ENCODE measurements at regions not wholly inside any gene's neighbourhood (a gene's known extent, or its start where the extent isn't known, plus 50 kb on each side); places are given as distances from the start of the nearest gene placed in this dataset.

DNA sequence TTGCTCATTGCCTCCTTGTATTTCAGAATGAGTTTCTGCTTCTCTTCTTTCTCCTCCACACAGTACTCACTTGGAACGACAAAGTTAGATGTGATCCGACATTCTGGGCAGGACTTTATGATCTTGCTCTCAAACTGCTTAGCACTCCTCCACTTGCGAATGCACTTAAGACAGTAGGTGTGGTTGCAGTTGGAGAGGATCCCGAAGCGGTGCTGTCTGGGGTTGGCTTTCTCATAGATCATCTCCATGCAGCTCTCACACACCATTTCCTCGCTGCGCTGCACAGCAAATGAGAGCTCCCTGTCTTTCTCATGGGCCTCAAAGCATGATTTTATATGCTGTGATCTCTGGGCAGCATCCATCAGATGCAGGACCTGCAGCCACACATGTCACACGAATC, 245.7 kb downstream of the C12orf50 start:
- DNase-seq: no peak

DNA sequence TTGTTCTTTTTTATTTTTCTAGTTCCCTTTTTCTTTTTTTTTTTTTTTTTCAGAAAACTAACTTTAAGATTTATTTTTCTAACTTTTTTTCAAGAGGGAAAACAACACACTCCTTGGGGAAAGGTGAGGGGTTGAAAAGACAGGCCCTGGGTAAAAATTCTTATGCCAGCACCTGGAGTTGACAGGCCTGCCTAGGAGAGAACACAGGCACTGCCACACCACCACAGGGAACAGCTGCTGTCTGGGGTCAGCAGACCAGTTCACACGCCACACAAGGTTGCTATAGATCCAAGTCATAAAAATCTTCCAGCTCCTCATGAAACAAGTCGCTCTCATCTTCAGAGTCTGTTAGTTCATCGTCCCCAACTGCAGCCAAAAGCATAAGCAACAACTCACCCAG, 246.4 kb downstream of the C12orf50 start:
- DNase-seq: no peak

DNA sequence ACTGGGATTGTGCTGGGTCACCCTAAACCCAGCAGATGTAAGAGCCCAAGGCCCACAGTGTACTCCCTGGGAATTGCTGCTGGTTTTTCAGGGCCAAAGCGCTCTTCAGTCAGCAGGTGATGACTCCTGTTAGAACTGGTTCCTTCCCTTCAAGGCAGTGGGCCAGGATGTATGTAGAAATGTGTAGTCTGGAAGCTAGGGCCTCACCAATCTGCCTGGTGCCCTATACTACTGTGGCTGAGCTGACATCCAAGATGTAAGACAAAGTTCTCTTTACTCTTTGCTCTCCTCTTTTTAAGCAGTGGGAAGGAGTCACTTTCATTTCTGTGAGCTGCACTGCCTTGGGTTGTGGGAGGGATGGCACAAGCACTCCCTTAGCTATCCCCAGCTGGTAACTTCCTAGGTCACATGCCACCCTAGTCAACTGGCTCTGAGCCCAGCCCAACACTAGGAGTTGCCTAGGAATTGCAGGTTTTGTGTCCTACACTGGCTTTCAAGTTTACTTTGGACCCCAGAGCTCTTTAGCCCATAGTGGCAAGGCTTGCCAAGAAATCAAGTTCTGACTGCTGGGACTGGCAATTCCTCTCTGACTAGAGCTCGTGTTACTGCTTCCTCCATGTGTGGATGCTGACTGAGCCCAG, 249.2 kb downstream of the C12orf50 start:
- no peak for DNase-seq

DNA sequence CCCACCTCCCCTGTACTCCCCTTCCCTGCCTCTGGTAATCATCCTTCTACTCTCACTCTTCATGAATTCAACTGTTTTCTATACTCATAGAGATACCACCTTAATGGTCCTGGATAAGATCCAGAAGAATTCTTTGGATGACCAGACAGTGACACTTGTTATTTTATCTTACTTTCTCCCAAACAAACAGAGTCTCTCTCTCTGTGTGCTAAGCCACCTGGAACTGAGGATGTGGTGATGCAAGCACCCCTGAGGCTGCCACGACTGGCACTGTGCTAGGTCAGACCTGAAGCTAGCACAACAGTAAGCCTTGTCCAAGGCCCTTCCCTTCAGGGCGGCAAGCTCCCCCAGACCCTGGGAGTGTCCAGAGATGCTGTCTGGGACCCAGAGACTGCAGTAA, 250.2 kb downstream of the C12orf50 start:
- no peak for DNase-seq

DNA sequence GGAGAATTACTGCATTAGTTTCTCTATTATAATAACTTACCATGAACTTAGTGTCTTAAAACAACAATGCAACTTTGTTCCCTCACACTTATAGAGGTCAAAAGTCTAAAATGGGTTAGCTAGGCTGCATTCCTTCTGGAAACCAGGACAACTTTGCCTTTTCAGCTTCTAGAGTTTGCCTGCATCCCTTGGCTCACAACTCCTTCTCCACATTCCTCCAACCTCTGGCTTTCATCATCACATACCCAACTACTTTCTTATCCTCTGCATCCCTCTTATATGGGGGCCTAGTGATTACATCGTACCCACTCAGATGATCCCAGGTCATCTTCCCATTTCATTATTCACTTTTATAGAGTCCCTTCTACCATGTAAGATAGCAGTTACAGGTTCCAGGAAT, 251.1 kb downstream of the C12orf50 start:
- no peak for DNase-seq

DNA sequence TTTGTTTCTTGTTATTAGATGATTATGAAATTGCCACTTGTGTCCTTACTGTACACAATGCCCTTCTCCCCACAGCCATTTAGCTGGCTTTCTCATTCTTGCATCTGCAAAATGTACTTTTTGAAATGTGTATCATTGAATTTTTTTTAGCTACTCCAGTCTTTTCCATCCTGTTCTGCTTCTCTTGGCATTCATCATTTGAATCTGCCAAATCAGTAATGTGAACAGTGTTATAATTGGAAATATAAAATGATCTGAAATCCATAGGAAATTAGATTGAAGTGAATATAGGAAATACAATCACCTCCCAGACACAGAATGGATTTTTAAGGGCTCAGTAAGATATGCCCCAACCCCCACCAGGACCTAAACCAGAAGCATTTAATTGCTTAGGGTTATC, 253.4 kb downstream of the C12orf50 start:
- DNase-seq: no peak

DNA sequence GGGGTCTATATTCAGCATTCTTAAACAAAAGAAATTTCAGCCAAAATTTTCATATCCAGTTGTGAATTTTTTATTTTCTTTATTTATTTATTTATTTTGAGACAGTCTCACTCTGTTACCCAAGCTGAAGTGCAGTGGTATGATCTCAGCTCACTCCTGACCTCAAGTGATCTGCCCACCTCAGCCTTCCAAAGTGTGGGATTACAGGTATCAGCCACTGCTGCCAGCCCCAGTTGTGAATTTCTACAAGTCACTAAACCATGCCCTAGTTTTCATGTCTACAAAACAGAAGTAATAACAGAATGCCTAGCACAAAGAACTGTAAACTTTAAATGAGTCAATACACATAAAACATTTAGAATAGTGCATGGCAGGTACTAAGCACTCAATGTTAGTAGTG, 254.2 kb downstream of the C12orf50 start:
- no peak for DNase-seq

DNA sequence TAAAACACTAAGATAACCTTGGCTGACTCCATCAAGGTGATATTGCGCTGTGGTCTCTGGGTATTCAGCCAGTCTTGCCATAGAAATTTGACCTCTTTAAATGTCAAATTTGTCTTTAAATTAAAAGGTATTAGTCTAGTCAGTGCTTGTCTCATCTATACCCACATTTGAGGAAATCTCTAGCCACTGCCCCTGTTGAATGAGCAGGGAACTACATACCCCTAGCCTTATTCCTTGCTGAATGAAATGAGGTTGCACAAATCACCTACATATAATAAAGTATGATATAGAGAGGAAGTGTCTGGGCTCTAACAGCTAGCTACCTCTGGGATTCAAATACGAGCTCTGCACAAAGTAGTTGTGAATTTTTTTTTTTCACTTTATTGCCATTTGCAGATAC, 256.8 kb downstream of the C12orf50 start:
- DNase-seq: no peak

DNA sequence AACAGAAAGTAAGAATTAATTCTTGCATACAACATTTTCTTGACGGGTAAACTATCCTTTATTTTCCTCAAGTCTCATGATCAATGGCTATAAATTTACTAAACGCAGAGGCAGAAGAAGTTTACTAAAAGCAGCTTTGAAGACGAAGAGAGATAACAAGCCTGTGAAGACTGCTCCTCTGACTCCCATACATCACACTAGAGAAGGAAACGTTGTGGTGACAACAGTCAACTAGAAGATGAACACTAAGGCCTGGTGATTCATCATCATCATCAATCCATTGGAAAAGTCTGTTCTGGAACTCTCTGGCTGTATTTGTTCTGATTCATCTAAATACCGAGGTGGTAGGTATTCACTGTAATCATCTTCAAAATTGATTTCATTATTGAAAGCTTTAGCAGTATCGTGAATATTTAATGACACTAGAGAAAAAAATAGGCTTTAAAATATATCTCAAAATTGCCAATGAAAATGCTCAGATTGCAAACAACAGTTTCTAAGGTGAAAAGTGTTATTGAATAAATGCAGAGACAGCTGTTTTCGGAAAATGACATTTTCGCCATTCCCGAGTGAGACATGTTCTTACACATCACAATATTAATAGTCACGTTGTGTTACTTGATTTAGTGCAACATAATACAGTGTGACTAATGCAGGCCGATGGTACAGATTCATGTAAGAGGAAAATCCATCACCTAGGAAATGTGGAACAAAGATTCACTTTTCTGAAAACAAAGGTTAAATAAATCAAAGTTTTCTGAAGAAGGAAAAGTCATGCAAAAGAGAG, 260.5 kb downstream of the C12orf50 start:
- DNase-seq: no peak

DNA sequence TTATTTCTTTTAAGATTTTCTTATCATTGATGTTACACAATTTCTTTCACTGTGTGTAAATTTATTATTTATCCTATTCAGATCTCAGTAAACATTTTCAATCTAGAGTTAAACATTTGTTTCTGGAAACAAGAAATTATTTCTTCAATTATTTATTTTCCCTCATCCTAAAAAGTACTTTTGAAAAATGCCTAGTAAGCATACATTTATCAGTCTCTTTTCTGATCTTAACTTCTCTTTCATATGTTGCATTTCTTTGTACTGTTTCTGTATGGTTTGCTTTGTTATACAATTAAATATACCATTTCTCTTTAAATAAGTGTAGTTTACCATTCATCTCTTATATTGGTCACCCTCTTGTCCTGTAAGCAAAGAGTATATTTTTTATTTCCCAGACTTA, 263.2 kb downstream of the C12orf50 start:
- no peak for DNase-seq

DNA sequence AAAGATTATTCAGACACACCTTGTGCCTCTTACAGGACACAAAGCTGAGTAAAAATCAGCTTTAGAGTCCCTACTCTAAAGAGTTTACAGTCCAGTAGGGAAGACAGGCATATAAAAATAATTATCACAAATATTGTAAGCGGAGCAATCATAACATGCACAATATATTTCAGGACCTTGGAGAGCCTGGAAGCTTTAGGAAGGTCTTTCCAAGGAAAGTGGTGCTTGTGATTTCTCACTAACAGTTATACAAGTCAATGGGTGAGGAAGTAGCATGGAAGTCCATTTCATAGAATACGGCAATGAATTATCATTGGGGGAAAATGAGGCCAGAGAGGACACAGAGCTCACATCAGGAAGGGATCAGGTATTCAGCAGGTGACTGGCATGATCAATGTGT, 268.3 kb downstream of the C12orf50 start:
- no peak for DNase-seq

DNA sequence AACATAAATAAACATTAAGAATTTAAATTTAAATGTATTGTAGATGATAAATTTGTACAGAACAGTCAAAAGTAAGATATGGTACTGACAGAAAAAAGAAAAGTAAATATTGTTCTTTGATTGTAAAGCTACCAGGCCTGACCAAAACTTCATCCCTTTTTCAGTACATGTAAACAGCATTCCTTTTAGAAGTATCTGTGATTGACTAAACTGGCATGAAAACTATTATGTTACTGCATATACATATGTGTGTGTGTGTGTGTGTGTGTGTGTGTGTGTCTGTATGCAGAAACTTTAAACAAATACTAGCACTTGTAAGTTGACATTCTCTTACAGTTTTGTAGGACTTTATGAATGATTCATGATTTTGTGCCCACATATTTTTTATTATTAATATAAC, 270.9 kb downstream of the C12orf50 start:
- DNase-seq: no peak

DNA sequence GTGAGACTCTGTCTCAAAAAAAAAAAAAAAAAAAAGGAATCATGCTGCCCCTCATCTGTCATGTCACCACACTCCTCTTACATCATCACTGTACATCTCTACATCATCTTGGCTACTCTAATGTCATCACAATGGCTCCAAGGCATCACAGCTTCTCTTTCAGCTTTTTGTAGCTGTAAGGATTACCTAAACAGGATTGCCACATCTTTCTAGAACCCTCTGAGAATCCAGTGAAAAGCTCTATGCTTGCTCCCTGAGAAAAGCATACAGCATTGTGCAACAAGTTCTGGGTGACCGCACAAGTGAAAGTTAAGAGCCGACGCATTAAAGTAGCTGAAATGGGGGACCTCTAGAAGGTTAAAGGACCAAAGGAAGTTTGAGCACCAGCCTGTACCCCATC, 272.5 kb downstream of the C12orf50 start:
- no peak for DNase-seq

DNA sequence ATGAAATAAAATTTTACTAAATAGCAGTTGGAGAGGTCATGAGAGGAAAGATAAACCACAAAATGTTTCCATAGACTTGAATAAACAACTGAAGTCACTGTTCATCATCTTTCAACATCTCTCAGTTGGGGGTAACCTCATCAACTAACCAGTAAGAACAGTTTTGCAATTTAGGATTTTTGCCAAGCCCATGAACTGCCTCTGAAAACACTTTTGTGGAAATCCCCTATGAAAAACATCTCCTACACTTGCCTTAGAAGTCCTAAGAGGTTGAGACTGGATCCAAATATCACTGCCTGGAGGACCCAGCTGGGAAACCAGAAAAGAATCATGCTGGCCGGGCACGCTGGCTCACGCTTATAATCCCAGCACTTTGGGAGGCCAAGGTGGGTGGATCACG, 273.1 kb downstream of the C12orf50 start:
- DNase-seq: no peak

DNA sequence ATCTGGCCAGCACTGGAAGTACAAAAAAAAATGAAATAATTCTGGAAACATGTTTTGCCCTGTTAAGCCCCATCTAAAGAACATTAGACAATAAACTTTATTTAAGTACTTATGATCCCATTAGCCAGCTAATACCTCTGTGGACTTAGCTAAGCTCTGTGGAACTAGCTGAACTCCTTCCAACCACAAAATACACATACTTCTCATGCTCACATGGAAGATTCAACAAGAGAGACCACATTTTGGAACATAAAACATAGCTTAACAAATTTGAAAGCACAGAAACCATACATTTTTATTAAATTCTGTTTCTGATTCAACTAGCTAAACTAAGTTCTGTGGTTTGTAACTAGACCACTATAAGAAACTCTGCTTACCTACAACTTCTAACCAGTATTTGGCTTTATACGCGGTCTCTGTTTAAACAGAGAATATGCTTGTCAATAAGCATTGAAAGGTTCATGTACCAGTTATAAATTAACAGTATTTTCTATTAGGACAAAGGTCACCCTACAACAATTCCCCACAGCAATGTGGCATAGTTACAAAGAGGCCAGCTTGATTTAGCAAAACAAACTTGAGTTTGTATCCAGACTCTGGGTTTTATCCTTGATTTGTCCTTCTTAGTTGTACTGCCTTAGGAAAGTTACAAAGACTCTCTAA, 300.1 kb downstream of the C12orf50 start:
- DNase-seq: no peak

DNA sequence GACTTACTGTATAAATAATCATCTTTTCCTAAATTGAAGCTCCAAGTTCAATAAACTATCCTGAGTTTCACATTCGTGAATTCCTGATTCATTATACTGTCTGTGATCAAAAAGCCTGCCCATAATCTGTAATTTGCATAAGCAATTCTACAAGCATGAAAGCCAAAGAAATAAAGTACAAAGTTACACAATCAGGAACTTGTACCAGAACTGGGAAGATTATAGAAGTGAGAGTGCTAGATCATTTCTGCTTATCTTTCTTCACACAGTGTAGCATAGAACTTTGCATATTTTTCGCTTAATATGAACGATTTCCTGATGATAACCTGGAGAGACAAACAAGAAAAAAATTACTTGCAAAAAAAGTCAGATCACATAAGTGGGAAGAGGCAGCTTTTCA, 308.2 kb downstream of the C12orf50 start:
- no peak for DNase-seq

DNA sequence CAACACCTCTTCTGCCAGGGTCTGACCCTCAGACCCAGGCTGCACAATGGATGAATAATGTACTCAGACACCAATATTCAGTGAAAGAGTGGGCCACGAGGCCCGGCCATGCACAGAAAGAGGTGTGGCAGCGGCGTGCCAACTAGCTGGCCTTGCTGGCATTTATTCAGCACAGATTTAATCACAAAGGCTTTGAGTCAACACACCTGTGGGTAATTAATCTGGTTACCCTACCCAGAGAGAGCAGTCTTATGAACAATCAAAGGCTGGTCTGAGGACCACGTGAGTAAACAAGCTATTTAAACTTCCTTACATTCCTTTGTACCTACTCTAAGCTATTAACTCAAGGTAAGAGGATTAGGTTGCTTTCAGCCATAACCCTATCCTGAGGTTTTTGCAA, 324.8 kb downstream of the C12orf50 start:
- no peak for DNase-seq

DNA sequence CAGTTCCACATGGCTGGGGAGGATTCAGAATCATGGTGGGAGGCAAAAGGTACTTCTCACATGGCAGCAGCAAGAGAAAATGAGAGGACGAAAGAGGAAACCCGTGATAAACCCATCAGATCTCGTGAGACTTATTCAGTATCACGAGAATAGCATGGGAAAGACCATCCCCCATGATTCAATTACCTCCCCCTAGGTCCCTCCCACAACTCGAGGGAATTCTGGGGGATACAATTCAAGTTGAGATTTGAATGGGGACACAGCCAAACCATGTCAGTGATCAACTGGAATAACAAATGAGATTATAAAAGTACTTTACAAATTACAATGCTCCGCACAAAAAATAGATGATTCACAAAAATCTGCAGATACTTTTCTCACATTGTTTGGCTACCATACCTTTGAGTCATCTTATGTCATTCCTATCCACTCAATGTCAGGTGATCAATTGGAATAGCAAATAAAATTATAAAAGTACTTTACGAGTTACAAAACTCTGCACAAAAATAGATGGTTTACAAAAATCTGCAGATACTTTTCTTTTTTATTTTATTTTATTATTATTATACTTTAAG, 338.9 kb downstream of the C12orf50 start:
- no peak for DNase-seq

DNA sequence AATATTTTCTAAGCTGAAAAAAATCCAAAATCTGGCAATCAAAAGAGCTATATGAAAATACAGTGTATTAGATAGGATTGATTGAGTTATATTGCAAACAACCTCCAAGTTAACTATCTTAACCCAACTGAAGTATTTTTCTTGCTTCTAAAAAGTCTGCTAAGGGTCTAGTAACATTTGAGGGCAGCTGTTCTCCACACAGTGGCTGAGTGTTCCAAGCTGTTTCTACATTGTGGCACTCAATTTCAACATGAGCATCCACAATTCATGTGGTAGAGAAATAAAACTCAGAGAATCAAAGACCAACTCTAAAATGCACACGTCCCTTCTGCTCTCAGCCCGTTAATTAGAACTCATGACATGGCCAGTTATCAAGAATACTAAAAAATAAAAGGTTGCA, 340.0 kb downstream of the C12orf50 start:
- no peak for DNase-seq

DNA sequence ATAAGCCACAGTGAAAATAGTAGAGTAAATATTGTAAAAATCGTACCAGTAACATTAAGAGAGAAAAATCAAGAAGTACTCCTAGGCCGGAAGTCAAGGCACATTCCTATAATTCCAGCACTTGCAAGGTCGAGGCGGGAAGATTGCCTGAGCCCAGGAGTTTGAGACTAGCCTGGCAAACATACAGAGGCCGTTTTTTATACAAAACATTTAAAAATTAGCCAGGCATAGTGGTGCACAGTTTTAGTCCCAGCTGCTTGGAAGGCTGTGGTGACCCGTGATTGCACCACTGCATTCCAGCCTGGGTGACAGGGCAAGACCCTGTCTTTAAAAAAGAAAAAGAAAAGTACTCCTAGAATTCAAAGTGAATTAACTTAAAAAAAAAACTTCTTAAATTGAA, 341.8 kb downstream of the C12orf50 start:
- no peak for DNase-seq

DNA sequence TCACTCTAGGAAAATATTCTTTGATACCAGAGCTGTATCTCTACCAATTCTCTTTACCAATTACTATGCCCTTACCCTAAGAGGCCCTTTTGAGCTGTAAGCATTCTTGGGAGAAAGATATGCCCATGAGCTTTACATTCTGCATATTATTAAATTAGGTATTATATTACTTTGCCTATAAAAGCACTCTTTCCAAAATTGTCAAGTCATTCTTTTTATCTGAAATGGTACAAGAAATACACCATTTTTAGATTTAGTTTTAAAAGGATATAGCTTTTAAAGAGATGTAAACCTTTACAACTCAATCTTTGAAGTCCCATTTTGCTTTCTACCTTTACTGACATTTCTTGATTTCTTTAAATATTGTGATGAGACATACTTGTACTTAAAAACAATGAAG, 343.5 kb downstream of the C12orf50 start:
- DNase-seq: no peak

DNA sequence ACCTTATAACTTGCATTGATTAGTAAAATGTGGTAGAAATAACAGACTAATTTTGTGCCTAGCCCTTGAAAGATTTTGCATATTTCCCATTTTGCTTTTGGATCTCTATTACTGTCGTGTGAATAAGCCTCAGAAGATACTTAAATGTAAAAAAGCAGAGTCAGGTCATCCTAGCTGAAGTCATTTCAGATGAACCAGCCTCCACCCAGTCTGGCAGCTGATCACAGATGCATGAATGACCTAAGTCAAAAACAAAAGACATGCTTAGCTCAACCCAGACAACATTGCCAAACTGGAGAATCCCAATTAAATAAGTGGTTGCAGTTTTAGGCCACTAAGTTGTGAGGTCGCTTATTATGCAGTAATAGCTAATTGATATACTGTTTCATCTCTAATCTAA, 349.9 kb downstream of the C12orf50 start:
- DNase-seq: no peak

DNA sequence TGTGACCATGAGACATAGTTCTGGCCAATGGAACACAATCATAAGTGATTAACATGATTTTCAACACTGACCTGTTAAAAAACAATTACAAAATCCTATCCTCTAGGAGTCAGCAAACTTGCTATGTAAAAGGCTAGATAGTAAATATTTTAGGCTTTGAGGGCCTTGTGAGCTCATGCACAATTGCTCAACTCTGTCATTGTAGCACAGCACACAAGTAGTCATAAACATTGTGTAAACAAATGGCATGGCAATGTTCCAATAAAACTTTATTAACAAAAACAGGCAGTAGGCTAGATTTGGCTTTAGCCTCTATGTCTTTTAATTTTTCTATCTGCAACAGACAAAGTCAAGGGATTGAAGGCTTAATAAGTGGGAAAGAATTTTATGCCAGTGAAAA, 350.7 kb downstream of the C12orf50 start:
- DNase-seq: no peak

DNA sequence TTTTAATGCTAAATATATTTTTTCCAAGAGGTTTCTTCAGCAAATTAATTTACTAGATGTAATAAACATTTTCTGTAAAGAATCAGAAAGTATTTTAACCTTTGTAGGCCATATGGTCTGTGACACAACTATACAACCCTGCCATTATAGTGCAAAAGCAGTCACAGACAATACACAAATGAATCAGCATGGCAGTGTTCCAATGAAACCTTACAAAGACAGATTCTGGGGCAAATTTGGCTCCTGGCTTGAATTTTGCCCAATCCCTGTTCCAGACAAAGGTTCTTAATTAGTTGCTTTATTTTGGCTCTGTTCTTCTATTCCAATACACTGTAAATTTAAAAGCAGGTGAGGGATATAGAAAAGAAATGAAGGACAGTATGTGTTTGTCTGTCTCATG, 352.5 kb downstream of the C12orf50 start:
- no peak for DNase-seq
